ENCODE measurements at regions not wholly inside any gene's neighbourhood (a gene's known extent, or its start where the extent isn't known, plus 50 kb on each side); places are given as distances from the start of the nearest gene placed in this dataset.

- Histone ChIP-seq H3K4me1 (ENCODE audit: insufficient read depth) (no peaks in the 10 kb centered on the region), H3K4me3 (no peak overlapping the region), H3K79me2 (replicated peaks; ENCODE audit: insufficient read depth) (no peaks in the 10 kb centered on the region), H3K27ac (ENCODE audit: low read depth) (no peak overlapping the region), H3K9me2 (ENCODE audit: insufficient read depth) (no peaks in the 10 kb centered on the region), H3K4me2 (no peak overlapping the region), H3K36me3 (ENCODE audit: insufficient read depth) (no peaks in the 10 kb centered on the region), H2AFZ (no peak overlapping the region), H3K27me3 (ENCODE audit: insufficient read depth) (no peaks in the 10 kb centered on the region), H3F3A (replicated peaks; ENCODE audit: low read depth) (no peaks in the 10 kb centered on the region), H4K20me1 (replicated peaks; ENCODE audit: insufficient read depth) (no peaks in the 10 kb centered on the region)
- DNase-seq (ENCODE audit: low spot score): no peak
- TF ChIP-seq REST (IDR thresholded peaks at IDR 0.05; ENCODE audit: unreplicated experiment): no peak
- TF ChIP-seq ZNF114 (CRISPR knock-in tag; IDR thresholded peaks at IDR 0.05): no peak
- no peak for TF ChIP-seq CREB1 (CRISPR knock-in tag; IDR thresholded peaks at IDR 0.05; ENCODE audit: low read depth)
- no peak for TF ChIP-seq POLR2AphosphoS5 (IDR thresholded peaks at IDR 0.05; ENCODE audit: low read depth)
- TF ChIP-seq NANOG (IDR thresholded peaks at IDR 0.05; ENCODE audit: borderline replicate concordance): no peak
- no peak for TF ChIP-seq JUNB (IDR thresholded peaks at IDR 0.05; ENCODE audit: unreplicated experiment)
- TF ChIP-seq ETS1 (IDR thresholded peaks at IDR 0.05): no peak
- TF ChIP-seq STAT1 (IDR thresholded peaks at IDR 0.05; ENCODE audit: unreplicated experiment): no peak
- TF ChIP-seq, protein P1, sequence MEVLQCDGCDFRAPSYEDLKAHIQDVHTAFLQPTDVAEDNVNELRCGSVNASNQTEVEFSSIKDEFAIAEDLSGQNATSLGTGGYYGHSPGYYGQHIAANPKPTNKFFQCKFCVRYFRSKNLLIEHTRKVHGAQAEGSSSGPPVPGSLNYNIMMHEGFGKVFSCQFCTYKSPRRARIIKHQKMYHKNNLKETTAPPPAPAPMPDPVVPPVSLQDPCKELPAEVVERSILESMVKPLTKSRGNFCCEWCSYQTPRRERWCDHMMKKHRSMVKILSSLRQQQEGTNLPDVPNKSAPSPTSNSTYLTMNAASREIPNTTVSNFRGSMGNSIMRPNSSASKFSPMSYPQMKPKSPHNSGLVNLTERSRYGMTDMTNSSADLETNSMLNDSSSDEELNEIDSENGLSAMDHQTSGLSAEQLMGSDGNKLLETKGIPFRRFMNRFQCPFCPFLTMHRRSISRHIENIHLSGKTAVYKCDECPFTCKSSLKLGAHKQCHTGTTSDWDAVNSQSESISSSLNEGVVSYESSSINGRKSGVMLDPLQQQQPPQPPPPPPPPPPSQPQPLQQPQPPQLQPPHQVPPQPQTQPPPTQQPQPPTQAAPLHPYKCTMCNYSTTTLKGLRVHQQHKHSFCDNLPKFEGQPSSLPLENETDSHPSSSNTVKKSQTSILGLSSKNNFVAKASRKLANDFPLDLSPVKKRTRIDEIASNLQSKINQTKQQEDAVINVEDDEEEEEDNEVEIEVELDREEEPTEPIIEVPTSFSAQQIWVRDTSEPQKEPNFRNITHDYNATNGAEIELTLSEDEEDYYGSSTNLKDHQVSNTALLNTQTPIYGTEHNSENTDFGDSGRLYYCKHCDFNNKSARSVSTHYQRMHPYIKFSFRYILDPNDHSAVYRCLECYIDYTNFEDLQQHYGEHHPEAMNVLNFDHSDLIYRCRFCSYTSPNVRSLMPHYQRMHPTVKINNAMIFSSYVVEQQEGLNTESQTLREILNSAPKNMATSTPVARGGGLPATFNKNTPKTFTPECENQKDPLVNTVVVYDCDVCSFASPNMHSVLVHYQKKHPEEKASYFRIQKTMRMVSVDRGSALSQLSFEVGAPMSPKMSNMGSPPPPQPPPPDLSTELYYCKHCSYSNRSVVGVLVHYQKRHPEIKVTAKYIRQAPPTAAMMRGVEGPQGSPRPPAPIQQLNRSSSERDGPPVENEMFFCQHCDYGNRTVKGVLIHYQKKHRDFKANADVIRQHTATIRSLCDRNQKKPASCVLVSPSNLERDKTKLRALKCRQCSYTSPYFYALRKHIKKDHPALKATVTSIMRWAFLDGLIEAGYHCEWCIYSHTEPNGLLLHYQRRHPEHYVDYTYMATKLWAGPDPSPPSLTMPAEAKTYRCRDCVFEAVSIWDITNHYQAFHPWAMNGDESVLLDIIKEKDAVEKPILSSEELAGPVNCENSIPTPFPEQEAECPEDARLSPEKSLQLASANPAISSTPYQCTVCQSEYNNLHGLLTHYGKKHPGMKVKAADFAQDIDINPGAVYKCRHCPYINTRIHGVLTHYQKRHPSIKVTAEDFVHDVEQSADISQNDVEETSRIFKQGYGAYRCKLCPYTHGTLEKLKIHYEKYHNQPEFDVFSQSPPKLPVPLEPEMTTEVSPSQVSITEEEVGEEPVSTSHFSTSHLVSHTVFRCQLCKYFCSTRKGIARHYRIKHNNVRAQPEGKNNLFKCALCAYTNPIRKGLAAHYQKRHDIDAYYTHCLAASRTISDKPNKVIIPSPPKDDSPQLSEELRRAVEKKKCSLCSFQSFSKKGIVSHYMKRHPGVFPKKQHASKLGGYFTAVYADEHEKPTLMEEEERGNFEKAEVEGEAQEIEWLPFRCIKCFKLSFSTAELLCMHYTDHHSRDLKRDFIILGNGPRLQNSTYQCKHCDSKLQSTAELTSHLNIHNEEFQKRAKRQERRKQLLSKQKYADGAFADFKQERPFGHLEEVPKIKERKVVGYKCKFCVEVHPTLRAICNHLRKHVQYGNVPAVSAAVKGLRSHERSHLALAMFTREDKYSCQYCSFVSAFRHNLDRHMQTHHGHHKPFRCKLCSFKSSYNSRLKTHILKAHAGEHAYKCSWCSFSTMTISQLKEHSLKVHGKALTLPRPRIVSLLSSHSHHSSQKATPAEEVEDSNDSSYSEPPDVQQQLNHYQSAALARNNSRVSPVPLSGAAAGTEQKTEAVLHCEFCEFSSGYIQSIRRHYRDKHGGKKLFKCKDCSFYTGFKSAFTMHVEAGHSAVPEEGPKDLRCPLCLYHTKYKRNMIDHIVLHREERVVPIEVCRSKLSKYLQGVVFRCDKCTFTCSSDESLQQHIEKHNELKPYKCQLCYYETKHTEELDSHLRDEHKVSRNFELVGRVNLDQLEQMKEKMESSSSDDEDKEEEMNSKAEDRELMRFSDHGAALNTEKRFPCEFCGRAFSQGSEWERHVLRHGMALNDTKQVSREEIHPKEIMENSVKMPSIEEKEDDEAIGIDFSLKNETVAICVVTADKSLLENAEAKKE (CRISPR knock-in tag; IDR thresholded peaks at IDR 0.05): no peak
- no peak for TF ChIP-seq CTCF (conservative IDR thresholded peaks at IDR 0.05; ENCODE audit: low read depth in 2 of 2)
- peaks cover 3% of the 10 kb centered on the region; the same call in 1 of the 3 replicates for H3K9me3 Mint-ChIP-seq
- no peaks in the 10 kb centered on the region for H3K36me3 Mint-ChIP-seq (ENCODE audit: low read depth)
- ATAC-seq: no peak
- no peak overlapping the region for H3K4me3 Mint-ChIP-seq
- H3K27me3 Mint-ChIP-seq (ENCODE audit: insufficient read depth, low read depth, poor library complexity): no peaks in the 10 kb centered on the region
- no peak overlapping the region for H3K27ac Mint-ChIP-seq
- H3K4me1 Mint-ChIP-seq: no peaks in the 10 kb centered on the region
Measured at GRCh38 chr14:43198465-43198864, 1308.6 kb downstream of the FSCB start.

Data from GM23338 (cell line).